Ovary (tissue), 3 donors: ENCODE measurements at regions not wholly inside any gene's neighbourhood (a gene's known extent, or its start where the extent isn't known, plus 50 kb on each side); places are given as distances from the start of the nearest gene placed in this dataset.

Source experiments
- POLR2A ChIP-seq: fragments of 450-650 bp; IDR thresholded peaks from one replicate; pipeline ENCODE4 v1.6.1; 2017; ENCODE audit warnings: antibody characterized with exemption, mild to moderate bottlenecking, moderate library complexity
- TF ChIP-seq, protein P1 (sequence below), 3 donors: fragments of 450-650 bp in 2 of 3; fragments of 200-600 bp in 1 of 3; IDR thresholded peaks; one replicate each; pipeline versions ENCODE4 v1.5.1 to v1.8.0; 2016 to 2022; ENCODE audit warnings: antibody characterized with exemption in 3 of 3, mild to moderate bottlenecking in 1 of 3
- donor health status: DM: no; HTN: no; CAD: no.

DNA sequence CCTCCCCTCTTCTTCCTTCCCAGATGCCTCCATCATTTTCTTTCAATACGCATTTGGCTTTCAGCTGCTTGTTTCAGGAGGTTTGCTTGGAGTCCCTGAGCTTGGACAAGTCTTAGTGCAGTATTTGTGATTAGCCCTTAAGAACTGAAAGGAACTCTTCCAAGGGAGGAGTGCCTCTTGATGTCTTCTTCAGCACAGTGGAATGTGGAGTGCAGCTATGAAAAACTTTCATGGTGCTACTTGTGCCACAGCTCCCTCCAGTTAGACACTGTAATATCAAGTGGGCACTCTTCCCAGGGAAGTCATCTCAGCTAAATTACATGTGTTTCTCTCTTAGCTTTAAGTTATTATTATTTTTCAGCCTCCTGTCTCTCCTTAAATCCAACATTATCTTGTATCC lies 173.1 kb downstream of the NECTIN3 start:
- TF ChIP-seq, protein P1, sequence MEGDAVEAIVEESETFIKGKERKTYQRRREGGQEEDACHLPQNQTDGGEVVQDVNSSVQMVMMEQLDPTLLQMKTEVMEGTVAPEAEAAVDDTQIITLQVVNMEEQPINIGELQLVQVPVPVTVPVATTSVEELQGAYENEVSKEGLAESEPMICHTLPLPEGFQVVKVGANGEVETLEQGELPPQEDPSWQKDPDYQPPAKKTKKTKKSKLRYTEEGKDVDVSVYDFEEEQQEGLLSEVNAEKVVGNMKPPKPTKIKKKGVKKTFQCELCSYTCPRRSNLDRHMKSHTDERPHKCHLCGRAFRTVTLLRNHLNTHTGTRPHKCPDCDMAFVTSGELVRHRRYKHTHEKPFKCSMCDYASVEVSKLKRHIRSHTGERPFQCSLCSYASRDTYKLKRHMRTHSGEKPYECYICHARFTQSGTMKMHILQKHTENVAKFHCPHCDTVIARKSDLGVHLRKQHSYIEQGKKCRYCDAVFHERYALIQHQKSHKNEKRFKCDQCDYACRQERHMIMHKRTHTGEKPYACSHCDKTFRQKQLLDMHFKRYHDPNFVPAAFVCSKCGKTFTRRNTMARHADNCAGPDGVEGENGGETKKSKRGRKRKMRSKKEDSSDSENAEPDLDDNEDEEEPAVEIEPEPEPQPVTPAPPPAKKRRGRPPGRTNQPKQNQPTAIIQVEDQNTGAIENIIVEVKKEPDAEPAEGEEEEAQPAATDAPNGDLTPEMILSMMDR (IDR thresholded peaks at IDR 0.05) = no peak
- TF ChIP-seq POLR2A = no peak
